ENCODE measurements at regions not wholly inside any gene's neighbourhood (a gene's known extent, or its start where the extent isn't known, plus 50 kb on each side); places are given as distances from the start of the nearest gene placed in this dataset.

GRCh38 chr3:44032487-44032886 is 209.2 kb upstream of the TOPAZ1 start:
- H3K4me1 ChIP-seq: no peaks in the 10 kb centered on the region
- no peak overlapping the region for H3K27ac ChIP-seq
- no peak for TF ChIP-seq CTCF (IDR thresholded peaks at IDR 0.05)
- peaks cover 0 to 7% (median 0%) of the 10 kb centered on the region in 3 donors for H3K27me3 ChIP-seq (ENCODE audit: insufficient read depth in 3 of 3, low read length in 2 of 3)
- DNase-seq (no peak), ATAC-seq (no peak)
- no peaks in the 10 kb centered on the region for H3K9me3 ChIP-seq
- H3K4me3 ChIP-seq: no peak overlapping the region
- H3K36me3 ChIP-seq (ENCODE audit: insufficient read depth in 1 of 2, low read depth in 1 of 2): no peaks in the 10 kb centered on the region
- 61 to 70% (median 62%) methylated on average over 3 of the region's 3 CpGs for WGBS, 3 donors
- intact Hi-C loops (cut with DNase I): no loop called here

- 59 to 69% (median 61%) methylated on average over 2 of the region's 2 CpGs for WGBS, 3 donors
- no peak for DNase-seq
- TF ChIP-seq CTCF (IDR thresholded peaks at IDR 0.05): no peak
- Histone ChIP-seq H3K27me3 (ENCODE audit: insufficient read depth in 3 of 3, low read length in 2 of 3) (peaks cover 0 to 7% (median 0%) of the 10 kb centered on the region in 3 donors), H3K4me1 (no peaks in the 10 kb centered on the region), H3K9me3 (no peaks in the 10 kb centered on the region), H3K4me3 (no peak overlapping the region), H3K27ac (no peak overlapping the region), H3K36me3 (ENCODE audit: insufficient read depth in 1 of 2, low read depth in 1 of 2) (no peaks in the 10 kb centered on the region)
- intact Hi-C loops (cut with DNase I): no loop called here
- no peak for ATAC-seq
Measured at GRCh38 chr3:44033123-44033522, 208.6 kb upstream of the TOPAZ1 start.

- H3K9me3 ChIP-seq: no peaks in the 10 kb centered on the region
- H3K4me1 ChIP-seq: no peaks in the 10 kb centered on the region
- ATAC-seq (no peak), DNase-seq (no peak)
- H3K27ac ChIP-seq: no peak overlapping the region
- no peak overlapping the region for H3K4me3 ChIP-seq
- peaks cover 0 to 3% (median 0%) of the 10 kb centered on the region in 3 donors for H3K27me3 ChIP-seq (ENCODE audit: insufficient read depth in 3 of 3, low read length in 2 of 3)
- no peaks in the 10 kb centered on the region for H3K36me3 ChIP-seq (ENCODE audit: insufficient read depth in 1 of 2, low read depth in 1 of 2)
- intact Hi-C loops (cut with DNase I): no loop called here
- 55 to 63% (median 56%) methylated on average over 5 of the region's 5 CpGs for WGBS, 3 donors
- TF ChIP-seq CTCF (IDR thresholded peaks at IDR 0.05): no peak
Measured at GRCh38 chr3:44036850-44037249, 204.8 kb upstream of the TOPAZ1 start.

DNA sequence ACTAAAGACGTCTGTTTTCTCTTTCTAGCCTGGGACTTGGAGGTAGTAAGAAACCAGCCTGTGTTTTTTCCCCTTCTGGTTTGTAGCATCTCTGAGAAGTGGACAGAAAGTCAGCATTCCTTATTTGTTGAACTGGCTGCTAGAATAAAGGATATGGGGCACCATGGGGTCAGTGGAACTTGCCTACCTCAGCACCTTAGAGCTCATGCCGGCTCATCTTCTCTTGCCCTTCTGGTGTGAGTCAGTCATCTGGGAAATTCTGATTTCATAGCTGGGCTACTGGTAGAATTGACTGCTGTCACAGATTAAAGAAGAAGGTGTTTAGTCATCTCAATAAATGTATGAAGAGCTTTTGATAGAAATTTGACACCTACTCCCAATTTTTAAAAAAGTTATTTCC is 202.7 kb upstream of the TOPAZ1 start:
- H3K9me3 ChIP-seq: no peaks in the 10 kb centered on the region
- DNase-seq: no peak
- H3K27me3 ChIP-seq (ENCODE audit: insufficient read depth in 3 of 3, low read length in 2 of 3): peaks cover 0 to 3% (median 0%) of the 10 kb centered on the region in 3 donors
- no peak for ATAC-seq
- H3K27ac ChIP-seq: no peak overlapping the region
- no peaks in the 10 kb centered on the region for H3K36me3 ChIP-seq (ENCODE audit: insufficient read depth in 1 of 2, low read depth in 1 of 2)
- intact Hi-C loops (cut with DNase I): no loop called here
- no peaks in the 10 kb centered on the region for H3K4me1 ChIP-seq
- WGBS, 3 donors: 50 to 70% (median 59%) methylated on average over 2 of the region's 2 CpGs
- no peak for TF ChIP-seq CTCF (IDR thresholded peaks at IDR 0.05)
- H3K4me3 ChIP-seq: no peak overlapping the region

DNA sequence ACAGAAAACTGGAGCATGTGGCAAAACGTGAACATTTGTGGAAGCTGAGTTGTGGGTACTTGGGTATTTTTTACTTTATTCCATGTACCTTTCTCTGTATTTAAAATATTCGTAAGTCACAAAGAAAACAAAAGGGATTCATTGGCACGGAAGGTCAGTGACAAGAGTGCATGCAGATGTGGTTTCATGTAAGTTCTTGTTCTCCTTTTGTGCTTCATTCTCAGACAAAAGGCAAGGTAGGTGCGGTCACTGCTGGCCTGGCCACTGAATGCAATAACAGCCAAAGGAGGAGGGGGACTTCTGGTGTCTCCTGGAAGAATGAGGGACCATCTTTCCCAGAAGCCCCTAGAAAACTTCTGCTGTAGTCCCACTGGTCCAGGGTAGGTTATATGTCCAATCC is 200.0 kb upstream of the TOPAZ1 start:
- H3K9me3 ChIP-seq: no peaks in the 10 kb centered on the region
- 61 to 82% (median 61%) methylated on average over 4 of the region's 4 CpGs for WGBS, 3 donors
- no peaks in the 10 kb centered on the region for H3K27me3 ChIP-seq (ENCODE audit: insufficient read depth in 3 of 3, low read length in 2 of 3)
- no peaks in the 10 kb centered on the region for H3K4me1 ChIP-seq
- ATAC-seq: no peak
- no peaks in the 10 kb centered on the region for H3K36me3 ChIP-seq (ENCODE audit: insufficient read depth in 1 of 2, low read depth in 1 of 2)
- no peak overlapping the region for H3K27ac ChIP-seq
- intact Hi-C loops (cut with DNase I): no loop called here
- DNase-seq: no peak
- H3K4me3 ChIP-seq: no peak overlapping the region
- TF ChIP-seq CTCF (IDR thresholded peaks at IDR 0.05): no peak

Data from psoas muscle (tissue), 7 donors.